Mesodermal cell (in vitro differentiated cells): ENCODE measurements at regions not wholly inside any gene's neighbourhood (a gene's known extent, or its start where the extent isn't known, plus 50 kb on each side); places are given as distances from the start of the nearest gene placed in this dataset.
A peak's percentile ranks its signal among the peaks of the same experiment; 100 is the strongest.

Source experiments
- H3K27ac ChIP-seq: 2 replicates; pipeline ENCODE4 v1.7.0; 2013; ENCODE audit warnings: mild to moderate bottlenecking, low read depth, low read length, moderate library complexity; ENCODE audit not compliant: severe bottlenecking
- H3K36me3 ChIP-seq: 2 replicates; pipeline ENCODE4 v1.7.1; 2013; ENCODE audit warnings: mild to moderate bottlenecking, low read length, moderate library complexity; ENCODE audit not compliant: control insufficient read depth, insufficient read depth
- H3K4me1 ChIP-seq: one replicate; pipeline ENCODE4 v1.7.1; 2013; ENCODE audit warnings: mild to moderate bottlenecking, low read length; ENCODE audit not compliant: insufficient read depth, control insufficient read depth, poor library complexity, severe bottlenecking
- H3K4me3 ChIP-seq: 2 replicates; pipeline ENCODE4 v1.7.0; 2013; ENCODE audit warnings: low read length, control low read depth, mild to moderate bottlenecking; ENCODE audit not compliant: insufficient read depth, poor library complexity, severe bottlenecking; ENCODE audit errors: extremely low read depth
- H3K9me3 ChIP-seq: 2 replicates; pipeline ENCODE4 v1.7.1; 2013; ENCODE audit warnings: mild to moderate bottlenecking, low read length, moderate library complexity; ENCODE audit not compliant: control insufficient read depth
- WGBS, 2 experiments: methylation state at CpG; one replicate each; pipeline ENCODE4 v1.1.5; 2013; ENCODE audit warnings: missing lambda C conversion rate in 2 of 2; ENCODE audit not compliant: insufficient coverage in 2 of 2; 5-methylcytosine and 5-hydroxymethylcytosine counted together

GRCh38 chr21:25383545-25383944 is 223.7 kb downstream of the MRPL39 start:
- WGBS, 2 experiments: 62 to 73% methylated on average over 4 to 5 of the region's 5 CpGs

GRCh38 chr21:25381936-25382452 is 225.3 kb downstream of the MRPL39 start:
- H3K4me3 ChIP-seq: no peak overlapping the region
- no peak overlapping the region for H3K27ac ChIP-seq
- H3K4me1 ChIP-seq: peaks cover 3% of the 10 kb centered on the region
- peaks cover 3% of the 10 kb centered on the region for H3K9me3 ChIP-seq
- WGBS, 2 experiments: 100% methylated on average over 1 of the region's 6 CpGs; no CpG with 5 or more reads in 1 of the 2 experiments
- H3K36me3 ChIP-seq: no peaks in the 10 kb centered on the region

More at GRCh38 chr21:25383545-25383944, 223.7 kb downstream of the MRPL39 start:
- Histone ChIP-seq H3K4me3 (no peak overlapping the region), H3K4me1 (peaks cover 3% of the 10 kb centered on the region), H3K27ac (no peak overlapping the region), H3K36me3 (no peaks in the 10 kb centered on the region), H3K9me3 (no peaks in the 10 kb centered on the region)

GRCh38 chr21:25375675-25376074 is 231.6 kb downstream of the MRPL39 start:
- no peak overlapping the region for H3K27ac ChIP-seq
- 100% methylated on average over 1 of the region's 1 CpG; no CpG with 5 or more reads in 1 of the 2 experiments for WGBS, 2 experiments

GRCh38 chr21:25373126-25374082 is 233.9 kb downstream of the MRPL39 start:
- peaks cover 19% of the 10 kb centered on the region for H3K4me1 ChIP-seq
- peaks cover 3% of the 10 kb centered on the region for H3K9me3 ChIP-seq
- no peak overlapping the region for H3K27ac ChIP-seq
- 84% methylated on average over 2 of the region's 2 CpGs; no CpG with 5 or more reads in 1 of the 2 experiments for WGBS, 2 experiments
- no peak overlapping the region for H3K4me3 ChIP-seq
- no peaks in the 10 kb centered on the region for H3K36me3 ChIP-seq

More at GRCh38 chr21:25375675-25376074, 231.6 kb downstream of the MRPL39 start:
- no peak overlapping the region for H3K4me3 ChIP-seq
- H3K36me3 ChIP-seq: no peaks in the 10 kb centered on the region
- peaks cover 8% of the 10 kb centered on the region for H3K4me1 ChIP-seq
- H3K9me3 ChIP-seq: peaks cover 3% of the 10 kb centered on the region

GRCh38 chr21:25371841-25372425 is 235.3 kb downstream of the MRPL39 start:
- Histone ChIP-seq H3K4me3 (no peak overlapping the region), H3K36me3 (no peaks in the 10 kb centered on the region), H3K4me1 (peaks cover 19% of the 10 kb centered on the region), H3K27ac (no peak overlapping the region), H3K9me3 (no peaks in the 10 kb centered on the region)
- WGBS, 2 experiments: 96 to 97% methylated on average over 3 to 4 of the region's 5 CpGs

- Histone ChIP-seq H3K4me3 (no peak overlapping the region), H3K27ac (peak overlapping the region; percentile 1), H3K36me3 (no peaks in the 10 kb centered on the region), H3K4me1 (peaks cover 14% of the 10 kb centered on the region), H3K9me3 (no peaks in the 10 kb centered on the region)
- WGBS, 2 experiments: 77 to 80% methylated on average over 6 of the region's 6 CpGs
Measured at GRCh38 chr21:25370311-25370744, 237.0 kb downstream of the MRPL39 start.

GRCh38 chr21:25369524-25370300 is 237.6 kb downstream of the MRPL39 start:
- no CpG with 5 or more reads among the region's 4 CpGs for WGBS, 2 experiments
- H3K27ac ChIP-seq: no peak overlapping the region
- no peak overlapping the region for H3K4me3 ChIP-seq
- H3K9me3 ChIP-seq: no peaks in the 10 kb centered on the region
- no peaks in the 10 kb centered on the region for H3K36me3 ChIP-seq
- H3K4me1 ChIP-seq: peaks cover 14% of the 10 kb centered on the region

- H3K27ac ChIP-seq: no peak overlapping the region
- no peak overlapping the region for H3K4me3 ChIP-seq
- no peaks in the 10 kb centered on the region for H3K36me3 ChIP-seq
- H3K4me1 ChIP-seq: peaks cover 14% of the 10 kb centered on the region
- H3K9me3 ChIP-seq: no peaks in the 10 kb centered on the region
- WGBS, 2 experiments: 90 to 91% methylated on average over 2 to 6 of the region's 7 CpGs
Measured at GRCh38 chr21:25368531-25368930, 238.8 kb downstream of the MRPL39 start.

GRCh38 chr21:25366116-25366515 is 241.2 kb downstream of the MRPL39 start:
- Histone ChIP-seq H3K9me3 (no peaks in the 10 kb centered on the region), H3K4me1 (peaks cover 14% of the 10 kb centered on the region), H3K4me3 (no peak overlapping the region), H3K27ac (no peak overlapping the region), H3K36me3 (no peaks in the 10 kb centered on the region)
- 67% methylated on average over 1 of the region's 1 CpG; no CpG with 5 or more reads in 1 of the 2 experiments for WGBS, 2 experiments
